HEK293 (cell line): ENCODE measurements at regions not wholly inside any gene's neighbourhood (a gene's known extent, or its start where the extent isn't known, plus 50 kb on each side); places are given as distances from the start of the nearest gene placed in this dataset.

Source experiments
- CTCF ChIA-PET: fragments of 350-600 bp; formaldehyde crosslinking; extraction: SDS; loops from one replicate; lab custom pipeline; 2021; ENCODE audit warnings: antibody characterized with exemption; lab: Yijun Ruan, JAX
- POLR2A ChIA-PET: fragments of 300-600 bp; formaldehyde crosslinking; extraction: SDS; loops from one replicate; lab custom pipeline; 2020; ENCODE audit warnings: antibody characterized with exemption, inconsistent platforms; lab: Yijun Ruan, JAX
- H3K27ac ChIP-seq: fragments of 200-500 bp; sonication (Bioruptor generic); 2 replicates; pipeline ENCODE4 v1.5.1; 2014; ENCODE audit warnings: low read depth, low read length, control low read depth, inconsistent platforms; ENCODE audit errors: extremely low read depth
- H3K36me3 ChIP-seq, 2 experiments: fragments of 200-500 bp in 1 of 2; sonication (Bioruptor generic) in 1 of 2; 1 replicate in 1 of 2; 2 replicates in 1 of 2; pipeline ENCODE4 v1.5.1; 2014 to 2017; ENCODE audit warnings: inconsistent platforms in 2 of 2, low read length in 2 of 2; ENCODE audit not compliant: control insufficient read depth in 2 of 2, insufficient read depth in 1 of 2
- H3K4me1 ChIP-seq: fragments of 200-500 bp; sonication (Bioruptor generic); 2 replicates; pipeline ENCODE4 v1.5.1; 2014; ENCODE audit warnings: mild to moderate bottlenecking, low read length, inconsistent platforms; ENCODE audit not compliant: control insufficient read depth, insufficient read depth
- H3K4me3 ChIP-seq: 2 replicates; pipeline ENCODE4 v1.5.1; 2011; ENCODE audit warnings: low read depth, mild to moderate bottlenecking, control low read depth, low read length, moderate library complexity
- H3K9me3 ChIP-seq: fragments of 200-500 bp; sonication (Bioruptor generic); 2 replicates; pipeline ENCODE4 v1.5.1; 2014; ENCODE audit warnings: low read depth, low read length, inconsistent platforms; ENCODE audit not compliant: control insufficient read depth, insufficient read depth
- BCL11B ChIP-seq: fragments of 450-650 bp; formaldehyde crosslinking; IDR thresholded peaks from 2 replicates; pipeline ENCODE4 v1.5.1; 2016; ENCODE audit warnings: low read depth, missing biosample characterization, missing genetic modification characterization
- GFI1B ChIP-seq: fragments of 450-650 bp; formaldehyde crosslinking; IDR thresholded peaks from 2 replicates; pipeline ENCODE4 v1.5.1; 2016; ENCODE audit warnings: missing biosample characterization, missing genetic modification characterization
- SETDB1 ChIP-seq: IDR thresholded peaks from one replicate; pipeline ENCODE4 v1.6.1; 2017; ENCODE audit warnings: mild to moderate bottlenecking, low read length, moderate library complexity, mixed read lengths; ENCODE audit not compliant: insufficient read length
- ZBTB7A ChIP-seq: fragments of 450-650 bp; formaldehyde crosslinking; IDR thresholded peaks from 2 replicates; pipeline ENCODE4 v1.5.1; 2016; ENCODE audit warnings: low read depth, missing biosample characterization, missing genetic modification characterization
- ZEB2 ChIP-seq: fragments of 450-650 bp; formaldehyde crosslinking; IDR thresholded peaks from 2 replicates; pipeline ENCODE4 v1.5.1; 2016; ENCODE audit warnings: missing biosample characterization, missing genetic modification characterization
- ZNF10 ChIP-seq: fragments of 450-650 bp; formaldehyde crosslinking; IDR thresholded peaks from 2 replicates; pipeline ENCODE4 v1.5.1; 2017; ENCODE audit warnings: missing biosample characterization, missing genetic modification characterization
- ZNF114 ChIP-seq: fragments of 450-650 bp; formaldehyde crosslinking; IDR thresholded peaks from 2 replicates; pipeline ENCODE4 v1.5.0; 2017; ENCODE audit warnings: missing biosample characterization, missing genetic modification characterization
- ZNF175 ChIP-seq: fragments of 450-650 bp; formaldehyde crosslinking; IDR thresholded peaks from 2 replicates; pipeline ENCODE4 v1.5.1; 2016; ENCODE audit warnings: missing biosample characterization, missing genetic modification characterization
- ZNF266 ChIP-seq: fragments of 450-650 bp; formaldehyde crosslinking; IDR thresholded peaks from 2 replicates; pipeline ENCODE4 v1.5.1; 2016; ENCODE audit warnings: missing biosample characterization, missing genetic modification characterization, low read depth
- ZNF302 ChIP-seq: fragments of 450-650 bp; formaldehyde crosslinking; IDR thresholded peaks from 2 replicates; pipeline ENCODE4 v1.5.1; 2016; ENCODE audit warnings: missing biosample characterization, missing genetic modification characterization, low read depth
- ZNF404 ChIP-seq: fragments of 450-650 bp; formaldehyde crosslinking; IDR thresholded peaks from 2 replicates; pipeline ENCODE4 v1.5.1; 2017; ENCODE audit warnings: missing biosample characterization, missing genetic modification characterization
- ZNF426 ChIP-seq: fragments of 450-650 bp; formaldehyde crosslinking; IDR thresholded peaks from 2 replicates; pipeline ENCODE4 v1.5.1; 2017; ENCODE audit warnings: missing biosample characterization, missing genetic modification characterization, mild to moderate bottlenecking, inconsistent platforms, moderate library complexity
- ZNF514 ChIP-seq: fragments of 450-650 bp; formaldehyde crosslinking; IDR thresholded peaks from 2 replicates; pipeline ENCODE4 v1.5.1; 2016; ENCODE audit warnings: missing biosample characterization, missing genetic modification characterization
- ZNF555 ChIP-seq: fragments of 450-650 bp; formaldehyde crosslinking; conservative IDR thresholded peaks from 2 replicates; pipeline ENCODE4 v1.5.1; 2017; ENCODE audit warnings: missing biosample characterization, mild to moderate bottlenecking, missing genetic modification characterization, inconsistent platforms
- ZNF670 ChIP-seq: fragments of 450-650 bp; formaldehyde crosslinking; IDR thresholded peaks from 2 replicates; pipeline ENCODE4 v1.5.1; 2016; ENCODE audit warnings: missing biosample characterization, missing genetic modification characterization, low read depth
- ZNF785 ChIP-seq: fragments of 450-650 bp; formaldehyde crosslinking; IDR thresholded peaks from 2 replicates; pipeline ENCODE4 v1.5.1; 2016; ENCODE audit warnings: missing biosample characterization, missing genetic modification characterization
- TF ChIP-seq, protein P1 (sequence below): fragments of 450-650 bp; formaldehyde crosslinking; IDR thresholded peaks from 2 replicates; pipeline ENCODE4 v1.5.1; 2016; ENCODE audit warnings: missing biosample characterization, missing genetic modification characterization, borderline replicate concordance
- TF ChIP-seq, protein P2 (sequence below): fragments of 450-650 bp; formaldehyde crosslinking; IDR thresholded peaks from 2 replicates; pipeline ENCODE4 v1.5.1; 2017; ENCODE audit warnings: missing biosample characterization, missing genetic modification characterization
- TF ChIP-seq, protein P3 (sequence below): fragments of 450-650 bp; formaldehyde crosslinking; IDR thresholded peaks from 2 replicates; pipeline ENCODE4; 2016; ENCODE audit warnings: missing biosample characterization, missing genetic modification characterization

DNA sequence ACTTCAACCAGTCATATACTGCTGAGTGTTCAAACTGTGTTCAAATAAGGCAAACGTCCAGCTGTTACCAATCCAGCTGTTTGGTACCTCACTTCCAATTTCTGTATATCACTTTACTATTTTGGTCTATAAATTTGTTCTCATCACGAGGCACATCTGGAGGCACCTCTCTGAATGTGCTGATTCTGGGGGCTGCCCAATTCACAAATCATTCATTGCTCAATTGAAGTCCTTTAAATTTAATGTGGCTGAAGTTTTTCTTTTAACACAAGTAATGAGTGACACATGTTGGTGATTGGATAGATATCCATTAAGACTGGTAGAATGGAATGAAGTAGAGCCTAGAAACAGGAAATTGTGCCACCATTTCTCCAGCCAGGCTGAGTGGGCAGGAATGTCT lies 617.0 kb upstream of the TMEM132C start (continued):
- TF ChIP-seq ZNF404 (tag by site-specific recombination): no peak

DNA sequence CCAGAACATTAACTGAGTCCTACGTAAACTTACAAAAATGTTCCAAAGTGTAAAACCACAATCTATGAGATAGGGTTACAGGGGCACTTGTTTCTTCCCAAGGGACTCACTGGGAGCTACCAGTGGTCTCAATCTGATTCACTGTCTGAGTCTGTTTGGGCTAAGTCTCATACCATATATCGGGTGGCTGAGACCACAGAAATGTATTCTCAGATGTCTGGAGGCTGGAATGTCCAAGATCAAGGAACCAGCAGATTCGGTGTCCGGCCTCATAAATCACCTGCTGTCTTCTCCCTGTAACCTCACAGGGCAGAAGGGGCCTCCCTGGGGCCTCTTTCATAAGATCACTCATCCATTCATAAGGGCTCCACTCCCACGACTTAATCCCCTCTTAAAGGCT lies 616.3 kb upstream of the TMEM132C start:
- Histone ChIP-seq H3K36me3 (no peaks in the 10 kb centered on the region), H3K4me1 (no peaks in the 10 kb centered on the region), H3K9me3 (no peaks in the 10 kb centered on the region), H3K4me3 (no peak overlapping the region), H3K27ac (no peak overlapping the region)
- no peak for TF ChIP-seq ZNF114 (tag by site-specific recombination)
- no peak for TF ChIP-seq ZNF785
- no peak for TF ChIP-seq ZNF555 (tag by site-specific recombination)
- TF ChIP-seq, protein P1, sequence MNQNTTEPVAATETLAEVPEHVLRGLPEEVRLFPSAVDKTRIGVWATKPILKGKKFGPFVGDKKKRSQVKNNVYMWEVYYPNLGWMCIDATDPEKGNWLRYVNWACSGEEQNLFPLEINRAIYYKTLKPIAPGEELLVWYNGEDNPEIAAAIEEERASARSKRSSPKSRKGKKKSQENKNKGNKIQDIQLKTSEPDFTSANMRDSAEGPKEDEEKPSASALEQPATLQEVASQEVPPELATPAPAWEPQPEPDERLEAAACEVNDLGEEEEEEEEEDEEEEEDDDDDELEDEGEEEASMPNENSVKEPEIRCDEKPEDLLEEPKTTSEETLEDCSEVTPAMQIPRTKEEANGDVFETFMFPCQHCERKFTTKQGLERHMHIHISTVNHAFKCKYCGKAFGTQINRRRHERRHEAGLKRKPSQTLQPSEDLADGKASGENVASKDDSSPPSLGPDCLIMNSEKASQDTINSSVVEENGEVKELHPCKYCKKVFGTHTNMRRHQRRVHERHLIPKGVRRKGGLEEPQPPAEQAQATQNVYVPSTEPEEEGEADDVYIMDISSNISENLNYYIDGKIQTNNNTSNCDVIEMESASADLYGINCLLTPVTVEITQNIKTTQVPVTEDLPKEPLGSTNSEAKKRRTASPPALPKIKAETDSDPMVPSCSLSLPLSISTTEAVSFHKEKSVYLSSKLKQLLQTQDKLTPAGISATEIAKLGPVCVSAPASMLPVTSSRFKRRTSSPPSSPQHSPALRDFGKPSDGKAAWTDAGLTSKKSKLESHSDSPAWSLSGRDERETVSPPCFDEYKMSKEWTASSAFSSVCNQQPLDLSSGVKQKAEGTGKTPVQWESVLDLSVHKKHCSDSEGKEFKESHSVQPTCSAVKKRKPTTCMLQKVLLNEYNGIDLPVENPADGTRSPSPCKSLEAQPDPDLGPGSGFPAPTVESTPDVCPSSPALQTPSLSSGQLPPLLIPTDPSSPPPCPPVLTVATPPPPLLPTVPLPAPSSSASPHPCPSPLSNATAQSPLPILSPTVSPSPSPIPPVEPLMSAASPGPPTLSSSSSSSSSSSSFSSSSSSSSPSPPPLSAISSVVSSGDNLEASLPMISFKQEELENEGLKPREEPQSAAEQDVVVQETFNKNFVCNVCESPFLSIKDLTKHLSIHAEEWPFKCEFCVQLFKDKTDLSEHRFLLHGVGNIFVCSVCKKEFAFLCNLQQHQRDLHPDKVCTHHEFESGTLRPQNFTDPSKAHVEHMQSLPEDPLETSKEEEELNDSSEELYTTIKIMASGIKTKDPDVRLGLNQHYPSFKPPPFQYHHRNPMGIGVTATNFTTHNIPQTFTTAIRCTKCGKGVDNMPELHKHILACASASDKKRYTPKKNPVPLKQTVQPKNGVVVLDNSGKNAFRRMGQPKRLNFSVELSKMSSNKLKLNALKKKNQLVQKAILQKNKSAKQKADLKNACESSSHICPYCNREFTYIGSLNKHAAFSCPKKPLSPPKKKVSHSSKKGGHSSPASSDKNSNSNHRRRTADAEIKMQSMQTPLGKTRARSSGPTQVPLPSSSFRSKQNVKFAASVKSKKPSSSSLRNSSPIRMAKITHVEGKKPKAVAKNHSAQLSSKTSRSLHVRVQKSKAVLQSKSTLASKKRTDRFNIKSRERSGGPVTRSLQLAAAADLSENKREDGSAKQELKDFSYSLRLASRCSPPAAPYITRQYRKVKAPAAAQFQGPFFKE: no peak
- TF ChIP-seq ZNF404 (tag by site-specific recombination): no peak
- no peak for TF ChIP-seq ZNF302 (tag by site-specific recombination)
- TF ChIP-seq ZNF514 (tag by site-specific recombination): no peak
- TF ChIP-seq ZNF670 (tag by site-specific recombination): no peak
- CTCF ChIA-PET: no interaction called here
- POLR2A ChIA-PET: no interaction called here

DNA sequence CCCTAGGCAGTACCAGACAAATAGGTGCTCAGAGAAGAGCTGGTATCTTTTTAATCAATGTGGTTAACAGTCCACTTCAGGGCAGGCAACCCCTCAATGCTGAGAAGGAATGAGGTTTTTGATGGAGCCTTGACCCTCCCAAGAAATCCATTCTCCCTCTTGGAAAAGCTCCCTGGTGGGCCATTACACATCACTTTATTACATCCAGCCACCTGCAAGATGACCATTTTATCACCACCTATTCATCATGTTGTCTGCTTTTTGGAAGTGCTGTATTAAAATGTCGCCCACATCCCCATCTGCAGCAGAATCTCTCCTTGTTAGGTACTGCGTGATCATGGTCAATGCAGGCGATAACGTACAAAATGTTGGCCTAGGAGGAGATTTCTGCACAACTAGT lies 614.7 kb upstream of the TMEM132C start:
- H3K27ac ChIP-seq: no peak overlapping the region
- CTCF ChIA-PET: no interaction called here
- POLR2A ChIA-PET: no interaction called here
- H3K9me3 ChIP-seq: no peaks in the 10 kb centered on the region
- no peaks in the 10 kb centered on the region for H3K36me3 ChIP-seq
- H3K4me3 ChIP-seq: no peak overlapping the region
- H3K4me1 ChIP-seq: no peaks in the 10 kb centered on the region
- no peak for TF ChIP-seq BCL11B (tag by site-specific recombination)
- TF ChIP-seq SETDB1: no peak
- no peak for TF ChIP-seq ZNF426
- no peak for TF ChIP-seq ZNF302 (tag by site-specific recombination)
- TF ChIP-seq ZNF175 (tag by site-specific recombination): no peak
- TF ChIP-seq ZNF10 (tag by site-specific recombination): no peak
- TF ChIP-seq ZNF670 (tag by site-specific recombination): no peak
- TF ChIP-seq, protein P2, sequence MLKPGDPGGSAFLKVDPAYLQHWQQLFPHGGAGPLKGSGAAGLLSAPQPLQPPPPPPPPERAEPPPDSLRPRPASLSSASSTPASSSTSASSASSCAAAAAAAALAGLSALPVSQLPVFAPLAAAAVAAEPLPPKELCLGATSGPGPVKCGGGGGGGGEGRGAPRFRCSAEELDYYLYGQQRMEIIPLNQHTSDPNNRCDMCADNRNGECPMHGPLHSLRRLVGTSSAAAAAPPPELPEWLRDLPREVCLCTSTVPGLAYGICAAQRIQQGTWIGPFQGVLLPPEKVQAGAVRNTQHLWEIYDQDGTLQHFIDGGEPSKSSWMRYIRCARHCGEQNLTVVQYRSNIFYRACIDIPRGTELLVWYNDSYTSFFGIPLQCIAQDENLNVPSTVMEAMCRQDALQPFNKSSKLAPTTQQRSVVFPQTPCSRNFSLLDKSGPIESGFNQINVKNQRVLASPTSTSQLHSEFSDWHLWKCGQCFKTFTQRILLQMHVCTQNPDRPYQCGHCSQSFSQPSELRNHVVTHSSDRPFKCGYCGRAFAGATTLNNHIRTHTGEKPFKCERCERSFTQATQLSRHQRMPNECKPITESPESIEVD (tag by site-specific recombination): no peak
- TF ChIP-seq ZEB2: no peak
- no peak for TF ChIP-seq GFI1B (tag by site-specific recombination)
- no peak for TF ChIP-seq ZBTB7A (tag by site-specific recombination)
- no peak for TF ChIP-seq ZNF114 (tag by site-specific recombination)
- TF ChIP-seq ZNF266 (tag by site-specific recombination): no peak
- TF ChIP-seq, protein P3, sequence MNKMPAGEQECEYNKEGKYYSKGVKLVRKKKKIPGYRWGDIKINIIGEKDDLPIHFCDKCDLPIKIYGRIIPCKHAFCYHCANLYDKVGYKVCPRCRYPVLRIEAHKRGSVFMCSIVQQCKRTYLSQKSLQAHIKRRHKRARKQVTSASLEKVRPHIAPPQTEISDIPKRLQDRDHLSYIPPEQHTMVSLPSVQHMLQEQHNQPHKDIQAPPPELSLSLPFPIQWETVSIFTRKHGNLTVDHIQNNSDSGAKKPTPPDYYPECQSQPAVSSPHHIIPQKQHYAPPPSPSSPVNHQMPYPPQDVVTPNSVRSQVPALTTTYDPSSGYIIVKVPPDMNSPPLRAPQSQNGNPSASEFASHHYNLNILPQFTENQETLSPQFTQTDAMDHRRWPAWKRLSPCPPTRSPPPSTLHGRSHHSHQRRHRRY (tag by site-specific recombination): no peak
- TF ChIP-seq, all 188 proteins: peak for 0
